Fibroblast of upper back skin (primary cell): ENCODE measurements at regions not wholly inside any gene's neighbourhood (a gene's known extent, or its start where the extent isn't known, plus 50 kb on each side); places are given as distances from the start of the nearest gene placed in this dataset.
"Not testable (repeated sequence)": the region's sequence is repeated elsewhere in the genome, so short reads cannot be mapped to it uniquely, and the experiment has no call there.

Source experiments
- DNase-seq: peaks from one replicate; pipeline ENCODE4 v3.0.0-alpha.2; 2013

GRCh38 chr5:90284375-90284774, 125.2 kb downstream of the CETN3 start:
- no peak for DNase-seq

- peak; percentile 20 for DNase-seq
These were observed 130.5 kb downstream of the CETN3 start for GRCh38 chr5:90279091-90279490.

DNA sequence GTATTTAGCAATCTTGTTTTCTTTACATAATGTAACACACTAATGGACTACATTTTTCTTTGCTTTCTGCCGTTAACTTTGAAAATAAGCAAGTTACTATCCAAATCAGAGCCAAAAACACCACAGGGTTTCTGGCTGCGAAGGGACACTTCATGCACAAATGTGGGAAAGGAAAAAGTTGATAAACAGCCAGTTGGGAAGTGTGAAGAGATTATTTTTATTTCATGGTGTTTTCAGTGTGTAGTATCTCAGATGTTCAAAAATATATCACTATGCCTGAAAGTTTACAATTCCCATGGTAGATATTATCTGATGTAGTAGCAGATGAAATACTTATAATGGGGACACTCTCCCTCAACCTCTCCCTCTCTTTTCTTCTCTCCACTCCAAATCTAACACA, 135.3 kb downstream of the CETN3 start:
- no peak for DNase-seq

DNA sequence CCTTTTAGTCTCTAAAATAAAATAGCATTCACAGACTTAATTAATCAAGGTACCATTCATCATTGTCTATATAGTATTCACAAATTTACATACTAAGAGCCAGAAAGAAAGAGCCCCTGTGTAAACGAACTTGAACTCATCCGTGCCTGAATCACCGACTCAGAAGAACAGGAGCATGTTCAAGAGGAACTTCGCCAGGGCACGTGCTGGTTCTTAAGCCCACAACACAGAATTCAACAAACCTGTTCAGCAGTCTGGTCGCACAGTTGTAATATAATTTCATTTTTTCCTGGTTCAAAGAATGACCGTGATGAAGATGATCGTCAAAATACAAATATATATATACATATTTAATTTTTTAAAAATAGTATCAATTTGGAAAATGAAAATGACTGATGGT, 141.9 kb downstream of the CETN3 start:
- no peak for DNase-seq

DNA sequence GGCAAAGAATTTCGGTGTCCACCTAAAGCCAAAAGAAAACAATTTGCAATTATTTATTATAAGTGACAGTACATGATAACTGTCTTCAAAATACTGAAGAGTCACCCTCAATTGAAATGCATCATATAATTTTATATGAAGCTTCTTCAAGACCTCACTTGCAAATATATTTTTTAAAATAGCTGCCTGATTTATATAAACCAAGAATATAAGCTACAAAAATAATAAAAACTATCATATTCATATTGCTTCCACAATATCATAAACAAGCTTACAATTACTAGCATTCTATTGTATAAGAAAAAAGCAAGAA, 144.1 kb downstream of the CETN3 start:
- DNase-seq, result no peak

GRCh38 chr5:90264689-90265544, 144.6 kb downstream of the CETN3 start:
- peak; percentile 72 for DNase-seq

- DNase-seq, result no peak
These were observed 146.3 kb downstream of the CETN3 start for GRCh38 chr5:90263102-90263820.

DNA sequence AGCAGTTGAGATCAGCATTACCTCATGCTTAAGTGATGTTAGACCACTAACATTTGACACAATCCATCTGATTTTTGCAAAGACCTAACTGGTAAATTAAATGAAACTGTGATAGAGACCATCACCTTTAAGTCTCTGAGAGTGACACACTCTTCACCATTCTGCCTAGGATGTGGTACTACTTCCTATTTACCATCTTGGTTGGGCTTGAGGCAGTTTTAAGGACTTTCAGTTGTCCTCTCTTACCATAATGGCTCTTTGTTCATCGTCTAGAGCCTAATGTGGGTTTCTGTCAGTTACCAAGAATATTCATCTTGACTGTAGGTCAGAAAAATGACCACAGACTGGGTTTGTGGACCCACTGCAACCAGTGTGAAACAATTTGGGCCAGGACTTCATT, 158.1 kb downstream of the CETN3 start:
- DNase-seq, result no peak

DNA sequence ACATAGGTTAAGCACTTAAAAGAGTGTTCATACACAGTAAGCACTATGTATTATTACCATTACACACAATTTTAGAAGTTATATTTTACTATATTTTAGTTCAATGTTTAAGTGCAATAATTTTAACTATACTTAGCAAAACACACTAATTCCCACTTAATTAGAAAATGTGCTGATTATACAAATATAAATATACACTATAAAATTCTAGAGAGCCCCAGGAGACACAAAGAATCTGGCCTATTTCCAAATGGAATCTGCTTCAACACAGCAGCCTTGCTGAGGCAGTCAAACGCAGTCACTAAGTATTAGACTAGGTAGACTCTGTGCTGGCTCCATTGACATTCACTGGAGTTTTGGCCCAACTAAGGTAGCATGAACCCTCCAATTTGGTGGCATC, 160.9 kb downstream of the CETN3 start:
- no peak for DNase-seq

GRCh38 chr5:90243848-90244247, 165.7 kb downstream of the CETN3 start:
- DNase-seq, result not testable (repeated sequence)

- DNase-seq, result peak; percentile 16
These were observed 176.1 kb downstream of the CETN3 start for GRCh38 chr5:90233476-90233875.

GRCh38 chr5:90231688-90232087, 177.9 kb downstream of the CETN3 start:
- no peak for DNase-seq

DNA sequence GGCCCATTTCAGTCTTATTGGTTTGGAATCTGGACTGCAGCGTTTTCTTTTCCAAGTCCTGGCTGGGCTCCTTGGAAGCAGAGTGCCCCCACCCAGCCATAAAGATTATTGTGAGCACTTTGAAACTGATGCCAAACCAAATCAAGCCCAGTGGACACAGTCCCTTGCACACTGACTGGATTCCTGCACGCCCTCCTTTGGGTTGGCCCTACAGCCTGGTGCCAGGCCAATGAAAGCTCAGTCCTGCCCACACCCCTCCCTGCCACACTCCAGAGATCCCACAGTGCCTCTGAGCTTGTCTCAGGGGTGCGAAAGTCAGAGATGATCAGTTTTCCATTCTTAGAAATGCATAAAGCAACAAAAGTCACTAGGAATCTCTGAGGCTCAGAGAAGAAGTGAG, 181.9 kb downstream of the CETN3 start:
- no peak for DNase-seq

GRCh38 chr5:90226433-90227099, 183.0 kb downstream of the CETN3 start:
- DNase-seq, result no peak

DNA sequence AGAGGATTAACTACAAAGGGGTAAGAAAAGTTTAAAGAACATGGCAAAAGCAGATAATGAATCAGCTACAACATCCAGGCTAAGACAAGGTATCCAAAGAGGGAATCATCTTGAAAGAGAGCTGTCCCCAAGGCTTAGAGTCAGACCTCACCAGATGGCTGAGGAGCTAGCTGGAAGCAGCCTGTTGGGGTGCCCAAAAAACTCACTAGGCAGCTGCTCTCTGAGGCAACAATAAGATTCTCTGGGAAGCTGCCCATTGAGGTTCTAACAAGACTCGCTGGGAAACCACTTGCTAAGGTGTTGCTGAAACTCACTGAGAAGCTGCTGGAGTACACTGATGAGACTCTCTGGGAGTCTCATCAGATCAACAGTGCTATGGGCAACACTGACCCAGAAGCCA, 185.2 kb downstream of the CETN3 start:
- no peak for DNase-seq

GRCh38 chr5:90223756-90224155, 185.8 kb downstream of the CETN3 start:
- DNase-seq, result no peak

GRCh38 chr5:90221951-90222350, 187.6 kb downstream of the CETN3 start:
- DNase-seq, result peak; percentile 63

GRCh38 chr5:90220554-90220953, 189.0 kb downstream of the CETN3 start:
- DNase-seq, result no peak

- DNase-seq, result peak; percentile 56
These were observed 194.6 kb downstream of the CETN3 start for GRCh38 chr5:90214991-90215390.

GRCh38 chr5:90208323-90208722, 201.2 kb downstream of the CETN3 start:
- not testable (repeated sequence) for DNase-seq

- DNase-seq, result peak; percentile 69
These were observed 207.6 kb downstream of the CETN3 start for GRCh38 chr5:90201923-90202322.

DNA sequence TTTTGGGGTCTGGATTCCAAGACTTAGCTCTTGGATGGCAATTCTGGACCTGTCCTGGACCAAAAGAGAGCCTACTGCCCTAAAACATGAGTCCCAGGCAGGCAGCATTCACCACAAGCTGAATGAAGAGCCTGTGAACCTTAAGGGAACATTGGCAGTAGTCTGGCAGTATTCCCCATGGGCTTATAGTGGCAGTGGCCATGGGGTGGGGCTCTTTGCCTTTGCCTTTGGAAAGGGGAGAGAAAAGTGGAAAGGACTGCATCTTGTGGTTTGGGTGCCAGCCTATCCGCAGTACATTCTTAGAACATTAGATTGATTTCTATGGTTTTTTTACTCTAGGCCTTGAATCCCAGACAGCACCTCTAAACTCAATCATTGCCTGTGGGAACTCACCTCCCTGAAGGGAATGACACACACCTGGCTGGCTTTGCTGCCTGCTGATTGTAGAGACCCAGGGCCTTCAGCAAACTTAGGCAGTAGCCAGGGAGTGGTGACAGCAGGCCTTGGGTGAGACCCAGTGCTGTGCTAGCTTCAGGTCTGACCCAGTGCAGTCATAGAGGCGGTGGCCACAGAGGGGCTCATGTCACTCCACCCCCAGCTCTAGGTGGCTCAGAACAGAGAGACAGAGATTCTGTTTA, 216.3 kb downstream of the CETN3 start:
- DNase-seq, result no peak

GRCh38 chr5:90191352-90192045, 218.1 kb downstream of the CETN3 start:
- DNase-seq, result no peak
